HG02571 (cell line): ENCODE measurements at regions not wholly inside any gene's neighbourhood (a gene's known extent, or its start where the extent isn't known, plus 50 kb on each side); places are given as distances from the start of the nearest gene placed in this dataset.
"Not testable (repeated sequence)": the region's sequence is repeated elsewhere in the genome, so short reads cannot be mapped to it uniquely, and the experiment has no call there.

Experiments used
- ATAC-seq: cut with Tn5 transposase; IDR thresholded peaks from one replicate; pipeline ENCODE4 v1.9.1; 2021; ENCODE audit warnings: mild to moderate bottlenecking, moderate library complexity; ENCODE audit not compliant: unreplicated experiment

- not testable (repeated sequence) for ATAC-seq
Observed at GRCh38 chr2:111602259-111602658, 281.7 kb downstream of the ANAPC1 start.

GRCh38 chr2:111605798-111606197 is 278.2 kb downstream of the ANAPC1 start:
- ATAC-seq = not testable (repeated sequence)

GRCh38 chr2:111606632-111607031 is 277.4 kb downstream of the ANAPC1 start:
- not testable (repeated sequence) for ATAC-seq

GRCh38 chr2:111609146-111609844 is 274.7 kb downstream of the ANAPC1 start:
- ATAC-seq = not testable (repeated sequence)

- not testable (repeated sequence) for ATAC-seq
Observed at GRCh38 chr2:111610035-111610434, 274.0 kb downstream of the ANAPC1 start.

GRCh38 chr2:111616651-111617218 is 267.3 kb downstream of the ANAPC1 start:
- no peak for ATAC-seq

- no peak for ATAC-seq
Observed at GRCh38 chr2:111617299-111618225, 266.4 kb downstream of the ANAPC1 start.

GRCh38 chr2:111618226-111618977 is 265.6 kb downstream of the ANAPC1 start:
- no peak for ATAC-seq

GRCh38 chr2:111618978-111619902 is 264.8 kb downstream of the ANAPC1 start:
- no peak for ATAC-seq

GRCh38 chr2:111620281-111620680 is 263.7 kb downstream of the ANAPC1 start:
- ATAC-seq = no peak

- no peak for ATAC-seq
Observed at GRCh38 chr2:111622859-111623258, 261.1 kb downstream of the ANAPC1 start.

- no peak for ATAC-seq
Observed at GRCh38 chr2:111623380-111623779, 260.6 kb downstream of the ANAPC1 start.

GRCh38 chr2:111624411-111625156 is 259.4 kb downstream of the ANAPC1 start:
- no peak for ATAC-seq

- not testable (repeated sequence) for ATAC-seq
Observed at GRCh38 chr2:111625157-111625537, 258.8 kb downstream of the ANAPC1 start.

- ATAC-seq = no peak
Observed at GRCh38 chr2:111626037-111626864, 257.7 kb downstream of the ANAPC1 start.

GRCh38 chr2:111626865-111627163 is 257.2 kb downstream of the ANAPC1 start:
- no peak for ATAC-seq

- ATAC-seq = no peak
Observed at GRCh38 chr2:111627256-111627655, 256.7 kb downstream of the ANAPC1 start.

GRCh38 chr2:111628221-111628620 is 255.8 kb downstream of the ANAPC1 start:
- no peak for ATAC-seq
